Right lobe of liver (tissue), 4 donors: ENCODE measurements at regions not wholly inside any gene's neighbourhood (a gene's known extent, or its start where the extent isn't known, plus 50 kb on each side); places are given as distances from the start of the nearest gene placed in this dataset.

Experiments
- POLR2A ChIP-seq: fragments of 450-650 bp; IDR thresholded peaks from one replicate; pipeline ENCODE4 v1.6.1; 2017; ENCODE audit warnings: antibody characterized with exemption, mild to moderate bottlenecking
- TF ChIP-seq, protein P1 (sequence below), 4 donors: fragments of 200-600 bp in 3 of 4; fragments of 450-650 bp in 1 of 4; IDR thresholded peaks; one replicate each; pipeline versions ENCODE4 v1.5.1 to v1.8.0; 2016 to 2022; ENCODE audit warnings: antibody characterized with exemption in 4 of 4, mild to moderate bottlenecking in 2 of 4
- donor health status: DM: no; HTN: no; CAD: no.
- donor health status: DM: no; HTN: no; CAD: no.
- donor health status: DM: no; HTN: yes; CAD: no.

DNA sequence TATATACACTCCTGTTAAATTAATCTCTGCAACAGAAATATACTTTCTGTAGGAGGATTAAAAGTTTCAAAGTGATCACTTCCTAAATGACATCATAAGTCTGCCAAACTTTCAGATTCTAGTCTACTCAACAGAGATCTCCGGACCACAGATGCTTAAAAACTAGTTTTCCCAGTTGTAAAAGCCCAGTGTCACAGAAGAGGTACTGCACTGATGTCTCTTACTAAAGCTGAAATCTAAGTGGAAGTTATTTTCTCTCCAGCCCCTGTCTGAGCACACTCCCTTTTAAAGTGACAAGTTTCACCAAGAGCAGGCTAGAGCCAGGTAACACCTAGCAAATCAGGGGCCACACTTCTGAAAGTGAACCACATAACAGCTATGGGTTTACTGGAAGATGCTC lies 71.6 kb upstream of the DST start:
- TF ChIP-seq, protein P1, sequence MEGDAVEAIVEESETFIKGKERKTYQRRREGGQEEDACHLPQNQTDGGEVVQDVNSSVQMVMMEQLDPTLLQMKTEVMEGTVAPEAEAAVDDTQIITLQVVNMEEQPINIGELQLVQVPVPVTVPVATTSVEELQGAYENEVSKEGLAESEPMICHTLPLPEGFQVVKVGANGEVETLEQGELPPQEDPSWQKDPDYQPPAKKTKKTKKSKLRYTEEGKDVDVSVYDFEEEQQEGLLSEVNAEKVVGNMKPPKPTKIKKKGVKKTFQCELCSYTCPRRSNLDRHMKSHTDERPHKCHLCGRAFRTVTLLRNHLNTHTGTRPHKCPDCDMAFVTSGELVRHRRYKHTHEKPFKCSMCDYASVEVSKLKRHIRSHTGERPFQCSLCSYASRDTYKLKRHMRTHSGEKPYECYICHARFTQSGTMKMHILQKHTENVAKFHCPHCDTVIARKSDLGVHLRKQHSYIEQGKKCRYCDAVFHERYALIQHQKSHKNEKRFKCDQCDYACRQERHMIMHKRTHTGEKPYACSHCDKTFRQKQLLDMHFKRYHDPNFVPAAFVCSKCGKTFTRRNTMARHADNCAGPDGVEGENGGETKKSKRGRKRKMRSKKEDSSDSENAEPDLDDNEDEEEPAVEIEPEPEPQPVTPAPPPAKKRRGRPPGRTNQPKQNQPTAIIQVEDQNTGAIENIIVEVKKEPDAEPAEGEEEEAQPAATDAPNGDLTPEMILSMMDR (IDR thresholded peaks at IDR 0.05) = no peak
- no peak for TF ChIP-seq POLR2A
